ENCODE measurements at regions not wholly inside any gene's neighbourhood (a gene's known extent, or its start where the extent isn't known, plus 50 kb on each side); places are given as distances from the start of the nearest gene placed in this dataset.

- TF ChIP-seq CTCF (IDR thresholded peaks at IDR 0.05; ENCODE audit: low read length): no peak
- TF ChIP-seq EZH2 (IDR thresholded peaks at IDR 0.05; ENCODE audit: borderline replicate concordance, low read length): no peak
These were observed 118.9 kb upstream of the PCDH7 start for GRCh38 chr4:30601070-30601865.
